ENCODE measurements at regions not wholly inside any gene's neighbourhood (a gene's known extent, or its start where the extent isn't known, plus 50 kb on each side); places are given as distances from the start of the nearest gene placed in this dataset.
"Not testable (repeated sequence)": the region's sequence is repeated elsewhere in the genome, so short reads cannot be mapped to it uniquely, and the experiment has no call there.

DNA sequence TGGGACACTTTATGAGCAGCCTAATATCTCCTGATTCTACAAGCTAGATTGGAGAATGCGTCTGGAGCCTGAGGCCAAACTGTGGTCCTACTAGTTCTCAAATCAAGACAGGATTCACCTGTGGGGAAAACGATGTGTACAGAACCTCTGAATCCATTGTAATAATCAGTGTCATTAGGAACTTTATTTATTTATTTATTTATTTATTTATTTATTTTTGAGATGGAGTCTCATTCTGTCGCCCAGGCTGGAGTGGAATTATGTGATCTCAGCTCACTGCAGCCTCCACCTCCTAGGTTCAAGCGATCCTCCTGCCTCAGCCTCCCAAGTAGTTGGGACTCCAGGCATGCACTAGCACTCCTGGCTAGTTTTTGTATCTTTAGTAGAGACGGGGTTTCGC is 52.6 kb upstream of the KIF26B start:
- not testable (repeated sequence) for DNase-seq

GRCh38 chr1:245099401-245099800 is 55.4 kb upstream of the KIF26B start:
- DNase-seq, result no peak

DNA sequence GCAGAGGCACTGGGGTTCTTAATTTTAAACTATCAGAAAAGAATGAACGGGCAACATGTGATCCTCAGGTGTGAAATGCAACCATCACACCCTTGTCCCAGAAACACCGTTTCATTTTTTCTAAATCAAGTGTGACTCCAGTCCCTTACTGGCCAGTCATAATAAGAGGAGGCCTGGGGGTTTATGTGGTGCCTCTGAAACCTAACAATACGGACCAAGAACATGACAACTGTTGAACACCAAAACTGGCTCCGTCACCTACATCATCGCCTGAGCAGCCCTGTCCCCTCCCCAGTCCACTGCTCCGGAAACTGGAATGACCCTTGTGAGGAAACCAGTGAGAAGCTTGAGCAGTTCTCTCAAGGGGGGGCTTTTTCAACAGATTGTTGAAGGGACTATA is 55.9 kb upstream of the KIF26B start:
- no peak for DNase-seq

- no peak for DNase-seq
Observed at GRCh38 chr1:245096311-245097066, 58.3 kb upstream of the KIF26B start.

DNA sequence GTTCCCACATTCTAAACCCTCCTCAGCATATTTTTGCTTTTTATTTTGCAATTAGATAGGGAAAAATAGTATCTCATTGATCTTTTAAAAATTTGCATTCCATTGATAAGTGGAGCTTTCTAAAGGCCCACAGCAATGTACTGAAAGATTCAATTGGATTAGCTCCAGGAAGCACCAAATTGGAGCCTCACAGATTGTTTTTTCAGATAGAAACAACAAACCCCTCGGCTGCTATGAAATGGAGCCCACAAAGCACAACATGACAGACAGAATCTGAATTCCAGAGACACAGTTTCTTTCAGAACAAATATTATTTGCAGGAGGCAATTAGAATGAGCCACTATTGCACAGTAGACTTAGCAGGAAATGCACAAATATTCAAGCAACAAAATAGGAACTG is 58.9 kb upstream of the KIF26B start:
- DNase-seq, result no peak

GRCh38 chr1:245094954-245095353 is 59.8 kb upstream of the KIF26B start:
- no peak for DNase-seq

DNA sequence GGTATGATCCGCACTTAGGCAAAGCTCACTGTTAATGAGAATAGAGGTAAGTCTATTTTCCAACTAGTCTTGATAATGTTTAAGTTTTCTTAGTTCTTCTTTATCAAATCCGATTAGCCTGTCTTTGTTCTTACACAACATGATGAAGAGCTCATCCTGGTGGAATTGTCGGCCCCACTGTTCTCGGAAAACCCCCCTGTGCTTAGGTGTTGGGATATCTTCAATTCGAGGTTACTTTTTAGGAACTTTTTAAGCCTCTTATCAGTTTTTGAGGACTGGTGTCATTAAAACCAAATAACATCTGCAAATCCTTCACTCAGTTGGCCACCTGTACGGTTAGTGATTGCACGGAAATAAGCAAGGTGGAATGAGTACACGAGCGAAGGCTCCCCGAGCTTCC is 60.7 kb upstream of the KIF26B start:
- no peak for DNase-seq

GRCh38 chr1:245092638-245092976 is 62.2 kb upstream of the KIF26B start:
- DNase-seq, result no peak

GRCh38 chr1:245091818-245092637 is 62.8 kb upstream of the KIF26B start:
- DNase-seq, result peak; percentile 46

- no peak for DNase-seq
Observed at GRCh38 chr1:245091171-245091621, 63.6 kb upstream of the KIF26B start.

DNA sequence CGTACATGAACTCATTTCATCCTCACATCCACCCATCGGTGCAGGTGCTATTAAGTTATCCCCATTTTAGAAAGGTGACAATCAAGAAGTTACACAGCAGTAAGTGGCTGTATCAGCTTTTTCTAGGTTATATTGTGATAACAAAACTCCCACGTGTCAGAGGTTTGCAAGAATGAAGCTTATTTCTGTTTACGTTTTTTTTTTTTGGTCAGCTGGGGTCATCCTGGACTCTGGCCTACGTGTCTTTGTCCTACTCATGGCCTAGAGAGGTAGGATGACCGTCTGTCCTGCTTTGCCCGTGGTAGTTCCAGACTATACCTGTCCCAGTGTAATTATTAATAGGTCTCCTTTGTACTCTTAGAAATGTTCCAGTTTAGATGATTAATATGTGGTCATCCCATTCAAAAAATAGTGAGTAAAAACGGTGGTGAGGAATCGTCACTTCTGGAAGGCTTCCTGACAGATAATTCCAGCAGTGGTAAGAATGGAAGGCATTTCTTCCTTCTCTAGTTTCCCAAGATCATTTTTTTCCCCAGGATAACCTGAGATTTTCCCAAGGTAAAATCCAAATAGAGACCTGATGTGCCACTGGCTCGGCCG is 64.2 kb upstream of the KIF26B start:
- DNase-seq, result no peak

GRCh38 chr1:245087723-245088122 is 67.1 kb upstream of the KIF26B start:
- DNase-seq, result no peak

- DNase-seq, result no peak
Observed at GRCh38 chr1:245086389-245086969, 68.3 kb upstream of the KIF26B start.

- DNase-seq, result no peak
Observed at GRCh38 chr1:245085508-245086095, 69.2 kb upstream of the KIF26B start.

DNA sequence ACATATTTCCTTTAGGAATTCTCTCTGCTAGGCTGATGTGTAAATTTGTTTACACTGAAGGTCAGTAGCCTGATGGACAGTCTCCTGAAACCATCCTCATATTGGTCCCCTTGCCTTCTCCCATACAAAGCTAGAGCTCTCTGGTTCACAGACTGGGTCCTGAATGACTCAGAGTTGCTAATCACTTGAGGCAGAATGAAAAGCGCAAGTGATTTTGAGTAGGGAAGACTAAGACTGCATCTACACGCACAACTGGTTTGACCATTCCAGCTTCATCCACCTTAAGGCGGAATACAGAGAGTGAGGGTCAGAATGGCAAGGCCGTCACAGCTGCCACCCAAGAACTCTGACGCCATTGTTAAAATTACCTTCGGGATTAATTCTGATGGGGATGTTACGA is 70.2 kb upstream of the KIF26B start:
- DNase-seq, result no peak

- no peak for DNase-seq
Observed at GRCh38 chr1:245079021-245079609, 75.7 kb upstream of the KIF26B start.

DNA sequence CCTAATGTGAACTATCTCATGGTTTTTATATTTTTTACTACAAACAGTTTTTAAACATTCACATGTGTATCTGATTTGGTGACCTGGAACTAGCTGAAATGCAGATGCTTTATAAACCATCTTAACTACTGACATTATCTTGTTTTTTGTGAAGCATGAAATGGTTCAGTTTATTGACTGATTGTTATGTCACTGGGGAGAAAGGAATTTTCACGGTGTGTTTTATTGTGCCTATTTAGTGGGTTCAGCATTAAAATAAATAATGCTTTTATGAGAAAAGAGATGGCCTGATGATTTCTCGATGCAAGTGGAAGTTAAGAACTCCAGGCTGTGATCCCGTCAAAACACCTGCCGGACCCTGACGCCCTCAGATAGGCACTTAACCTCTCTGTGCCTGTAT is 79.9 kb upstream of the KIF26B start:
- DNase-seq, result no peak

GRCh38 chr1:245074232-245074747 is 80.5 kb upstream of the KIF26B start:
- no peak for DNase-seq

DNA sequence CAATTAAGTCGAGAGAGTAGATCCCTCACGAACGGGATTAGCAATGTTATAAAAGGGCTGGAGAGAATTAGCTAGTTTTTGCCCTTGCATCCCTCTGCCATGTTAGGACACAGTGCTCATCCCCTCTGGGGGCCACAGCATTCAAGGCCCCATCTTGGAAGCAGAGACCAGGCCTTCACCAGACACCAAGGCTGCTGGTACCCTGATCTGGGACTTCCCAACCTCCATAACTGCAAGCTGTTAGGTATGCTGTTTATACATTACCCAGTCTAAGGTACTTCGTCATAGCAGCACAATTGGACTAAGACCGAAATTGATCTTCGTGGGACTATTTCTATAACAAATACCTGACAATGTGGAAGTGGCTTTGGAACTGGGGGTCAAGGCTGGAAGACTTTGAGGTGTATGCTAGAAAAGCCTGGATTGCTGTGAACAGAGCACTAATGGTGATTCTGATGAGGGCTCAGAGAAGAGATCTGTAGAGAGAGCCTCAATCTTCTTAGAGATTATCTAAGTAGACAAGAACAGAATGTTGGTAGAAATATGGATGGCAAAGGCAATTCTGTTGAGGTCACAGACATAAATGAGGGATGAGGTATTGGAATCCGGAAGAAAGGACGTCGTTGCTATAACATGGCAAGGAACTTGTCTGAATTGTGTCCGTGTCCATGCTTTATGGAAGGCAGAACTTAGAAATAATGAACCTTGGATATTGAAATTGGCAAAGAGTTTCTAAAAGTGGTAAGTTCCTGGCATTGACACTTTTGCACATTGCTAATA is 83.8 kb upstream of the KIF26B start:
- no peak for DNase-seq

- no peak for DNase-seq
Observed at GRCh38 chr1:245067257-245067656, 87.5 kb upstream of the KIF26B start.

- DNase-seq, result no peak
Observed at GRCh38 chr1:245062741-245063305, 92.0 kb upstream of the KIF26B start.

Measured in NCI-H2029 (cell line).